Karpas-422 (cell line): ENCODE measurements at regions not wholly inside any gene's neighbourhood (a gene's known extent, or its start where the extent isn't known, plus 50 kb on each side); places are given as distances from the start of the nearest gene placed in this dataset.
"Not testable (repeated sequence)": the region's sequence is repeated elsewhere in the genome, so short reads cannot be mapped to it uniquely, and the experiment has no call there.

Experiments used
- DNase-seq: peaks from one replicate; pipeline ENCODE4 v3.0.0-alpha.2; 2015
- H2AFZ ChIP-seq: fragments of 200-600 bp; sonication (generic); 2 replicates; pipeline ENCODE4 v1.6.1; 2014; ENCODE audit warnings: antibody characterized with exemption, low read length, mixed read lengths
- H3K27ac ChIP-seq: fragments of 200-600 bp; sonication (generic); 2 replicates; pipeline ENCODE4 v1.5.1; 2014; ENCODE audit warnings: mild to moderate bottlenecking, low read length, moderate library complexity
- H3K27me3 ChIP-seq: fragments of 200-600 bp; sonication (generic); 2 replicates; pipeline ENCODE4 v1.6.1; 2014; ENCODE audit warnings: low read length, mixed read lengths
- H3K36me3 ChIP-seq: fragments of 200-600 bp; sonication (generic); 2 replicates; pipeline ENCODE4 v1.6.1; 2014; ENCODE audit warnings: low read length, mixed read lengths; ENCODE audit not compliant: insufficient read depth
- H3K4me1 ChIP-seq: fragments of 200-600 bp; sonication (generic); 2 replicates; pipeline ENCODE4 v1.6.1; 2014; ENCODE audit warnings: mild to moderate bottlenecking, low read length, mixed read lengths
- H3K4me2 ChIP-seq: fragments of 200-600 bp; sonication (generic); 2 replicates; pipeline ENCODE4 v1.6.1; 2014; ENCODE audit warnings: low read length, low read depth, mild to moderate bottlenecking; ENCODE audit not compliant: poor library complexity, severe bottlenecking
- H3K4me3 ChIP-seq: fragments of 200-600 bp; sonication (generic); 2 replicates; pipeline ENCODE4 v1.5.1; 2014; ENCODE audit warnings: mild to moderate bottlenecking, antibody characterized with exemption, low read length, mixed read lengths
- H3K79me2 ChIP-seq: fragments of 200-600 bp; sonication (generic); 2 replicates; pipeline ENCODE4 v1.6.1; 2014; ENCODE audit warnings: mild to moderate bottlenecking, low read length, mixed read lengths
- H3K9ac ChIP-seq: fragments of 200-600 bp; sonication (generic); 2 replicates; pipeline ENCODE4 v1.6.0; 2014; ENCODE audit warnings: low read length
- H3K9me2 ChIP-seq: fragments of 200-600 bp; sonication (generic), shearing (Covaris generic); replicated peaks from 2 replicates; pipeline ENCODE4 v1.6.0; 2014; ENCODE audit warnings: mild to moderate bottlenecking, low read length, moderate library complexity; ENCODE audit not compliant: insufficient read depth
- H3K9me3 ChIP-seq: fragments of 300-700, 200-600 bp; sonication (generic); 2 replicates; pipeline ENCODE4 v1.6.1; 2014; ENCODE audit warnings: low read length, mixed read lengths
- H4K20me1 ChIP-seq: fragments of 200-600 bp; sonication (generic); 2 replicates; pipeline ENCODE4 v1.6.1; 2014; ENCODE audit warnings: mild to moderate bottlenecking, antibody characterized with exemption, low read length, low read depth; ENCODE audit not compliant: insufficient read depth

DNA sequence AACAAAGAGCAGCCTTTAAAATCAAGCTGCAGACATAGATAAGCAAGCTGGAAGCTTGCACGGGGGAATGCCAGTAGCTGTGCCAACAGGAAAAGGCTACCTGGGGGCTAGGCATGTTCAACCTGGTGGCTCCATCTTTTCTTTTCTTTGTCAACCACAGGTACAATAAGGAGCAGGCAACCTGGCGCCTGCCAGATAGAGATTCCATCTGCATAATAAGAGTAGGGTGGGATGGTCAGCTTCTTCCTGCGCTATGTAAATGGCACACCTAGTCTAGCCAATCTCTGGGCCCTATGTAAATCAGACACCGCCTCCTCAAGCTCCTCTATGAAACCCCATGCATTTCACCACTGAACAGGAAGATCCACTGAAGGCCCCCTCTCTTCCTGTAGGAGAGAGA, 87.4 kb upstream of the PKP2 start:
- H3K36me3 ChIP-seq, result no peaks in the 10 kb centered on the region
- no peaks in the 10 kb centered on the region for H3K79me2 ChIP-seq
- no peaks in the 10 kb centered on the region for H3K9me2 ChIP-seq
- no peak overlapping the region for H3K27ac ChIP-seq
- no peaks in the 10 kb centered on the region for H4K20me1 ChIP-seq
- no peak overlapping the region for H2AFZ ChIP-seq
- H3K9me3 ChIP-seq, result no peaks in the 10 kb centered on the region
- H3K27me3 ChIP-seq, result no peaks in the 10 kb centered on the region
- no peak for DNase-seq
- H3K9ac ChIP-seq, result no peak overlapping the region
- no peak overlapping the region for H3K4me3 ChIP-seq
- H3K4me1 ChIP-seq, result no peaks in the 10 kb centered on the region
- no peak overlapping the region for H3K4me2 ChIP-seq

GRCh38 chr12:32983332-32983731, 86.8 kb upstream of the PKP2 start:
- Histone ChIP-seq H3K27me3 (no peaks in the 10 kb centered on the region), H4K20me1 (no peaks in the 10 kb centered on the region), H3K9ac (no peak overlapping the region), H3K4me3 (no peak overlapping the region), H3K27ac (no peak overlapping the region), H3K9me3 (no peaks in the 10 kb centered on the region), H3K4me2 (no peak overlapping the region), H3K36me3 (no peaks in the 10 kb centered on the region), H3K4me1 (no peaks in the 10 kb centered on the region), H3K79me2 (no peaks in the 10 kb centered on the region), H3K9me2 (no peaks in the 10 kb centered on the region), H2AFZ (no peak overlapping the region)
- no peak for DNase-seq

DNA sequence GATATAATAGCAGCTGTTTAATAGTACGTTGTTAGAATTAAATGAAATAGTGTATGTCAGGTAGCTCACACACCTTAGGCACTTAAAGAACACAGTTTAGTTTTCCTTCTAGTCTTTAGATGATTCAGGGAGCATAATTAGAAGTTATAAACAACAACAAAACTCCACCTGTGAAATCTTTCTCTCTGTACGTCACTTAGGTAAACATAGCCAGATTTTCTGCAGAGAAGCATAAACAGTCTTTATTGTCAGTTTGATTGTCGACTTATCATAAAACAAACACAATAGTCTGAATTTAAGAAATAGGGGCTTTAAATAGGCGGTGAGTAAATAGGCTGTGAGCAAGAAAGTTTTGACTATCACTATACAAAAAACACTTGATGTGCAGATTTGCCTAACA, 84.6 kb upstream of the PKP2 start:
- Histone ChIP-seq H3K4me1 (no peaks in the 10 kb centered on the region), H3K9me3 (no peaks in the 10 kb centered on the region), H3K9me2 (no peaks in the 10 kb centered on the region), H3K27me3 (no peaks in the 10 kb centered on the region), H2AFZ (no peak overlapping the region), H3K4me3 (no peak overlapping the region), H3K9ac (no peak overlapping the region), H3K4me2 (no peak overlapping the region), H4K20me1 (no peaks in the 10 kb centered on the region), H3K27ac (no peak overlapping the region), H3K36me3 (no peaks in the 10 kb centered on the region), H3K79me2 (no peaks in the 10 kb centered on the region)
- no peak for DNase-seq

GRCh38 chr12:32975122-32975521, 78.5 kb upstream of the PKP2 start:
- Histone ChIP-seq H4K20me1 (no peaks in the 10 kb centered on the region), H3K4me3 (no peak overlapping the region), H3K9ac (no peak overlapping the region), H3K4me2 (no peak overlapping the region), H3K27ac (no peak overlapping the region), H3K9me2 (no peaks in the 10 kb centered on the region), H3K79me2 (no peaks in the 10 kb centered on the region), H3K9me3 (no peaks in the 10 kb centered on the region), H2AFZ (no peak overlapping the region), H3K4me1 (no peaks in the 10 kb centered on the region), H3K36me3 (no peaks in the 10 kb centered on the region), H3K27me3 (no peaks in the 10 kb centered on the region)
- DNase-seq, result no peak

- Histone ChIP-seq H2AFZ (no peak overlapping the region), H4K20me1 (no peaks in the 10 kb centered on the region), H3K27ac (no peak overlapping the region), H3K27me3 (no peaks in the 10 kb centered on the region), H3K79me2 (no peaks in the 10 kb centered on the region), H3K9me3 (no peaks in the 10 kb centered on the region), H3K9ac (no peak overlapping the region), H3K9me2 (no peaks in the 10 kb centered on the region), H3K36me3 (no peaks in the 10 kb centered on the region), H3K4me3 (no peak overlapping the region), H3K4me2 (no peak overlapping the region), H3K4me1 (no peaks in the 10 kb centered on the region)
- DNase-seq, result no peak
Observed at GRCh38 chr12:32970465-32971110, 74.0 kb upstream of the PKP2 start.

DNA sequence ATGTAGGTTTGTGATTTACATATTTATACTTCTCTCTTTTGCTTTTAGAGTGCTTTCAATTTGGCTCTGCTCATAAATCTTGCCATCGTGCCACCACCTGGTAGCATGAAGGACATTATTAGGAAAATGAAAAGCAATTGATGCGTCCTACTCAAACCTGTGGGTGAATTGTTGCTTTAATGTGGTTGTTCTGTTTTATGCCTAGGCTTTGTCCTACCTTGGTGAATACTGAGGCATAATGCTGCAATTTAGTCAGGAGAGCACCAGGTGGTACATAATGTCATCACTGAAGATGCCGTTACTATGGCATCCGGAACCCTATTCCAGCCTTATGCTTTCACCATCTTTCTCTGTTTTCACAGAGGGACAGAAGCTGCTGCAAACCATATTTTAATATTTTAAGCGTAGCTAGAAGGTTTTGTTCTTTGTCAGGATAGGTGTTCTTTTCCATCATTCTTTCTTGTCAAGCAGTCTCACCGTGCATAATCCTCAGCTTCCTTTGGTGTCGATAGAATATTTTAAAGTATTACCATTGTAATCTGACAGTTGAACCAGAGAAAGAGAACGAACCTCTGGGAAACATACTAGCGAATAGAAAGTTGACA, 68.5 kb upstream of the PKP2 start:
- H3K36me3 ChIP-seq, result no peaks in the 10 kb centered on the region
- H3K4me1 ChIP-seq, result no peaks in the 10 kb centered on the region
- H3K4me2 ChIP-seq, result no peak overlapping the region
- no peaks in the 10 kb centered on the region; the same call in 1 of the 2 replicates for H3K9me2 ChIP-seq
- H3K27ac ChIP-seq, result no peak overlapping the region
- no peak overlapping the region for H3K9ac ChIP-seq
- H3K4me3 ChIP-seq, result no peak overlapping the region
- H3K79me2 ChIP-seq, result no peaks in the 10 kb centered on the region
- no peaks in the 10 kb centered on the region for H3K27me3 ChIP-seq
- H4K20me1 ChIP-seq, result no peaks in the 10 kb centered on the region
- H3K9me3 ChIP-seq, result no peaks in the 10 kb centered on the region
- DNase-seq, result no peak
- H2AFZ ChIP-seq, result no peak overlapping the region

- not testable (repeated sequence) for H4K20me1 ChIP-seq, H3K27me3 ChIP-seq, H3K4me1 ChIP-seq, H3K27ac ChIP-seq, H3K4me2 ChIP-seq, H3K79me2 ChIP-seq, DNase-seq, H3K9me3 ChIP-seq, H3K4me3 ChIP-seq, H3K9ac ChIP-seq, H2AFZ ChIP-seq, H3K9me2 ChIP-seq, H3K36me3 ChIP-seq
Observed at GRCh38 chr12:32956418-32956817, 59.8 kb upstream of the PKP2 start.

GRCh38 chr12:32952681-32953080, 56.1 kb upstream of the PKP2 start:
- H3K36me3 ChIP-seq, result no peaks in the 10 kb centered on the region
- H3K9ac ChIP-seq, result no peak overlapping the region
- H3K4me3 ChIP-seq, result no peak overlapping the region
- H2AFZ ChIP-seq, result no peak overlapping the region
- H3K79me2 ChIP-seq, result no peaks in the 10 kb centered on the region
- no peak overlapping the region for H3K27ac ChIP-seq
- no peaks in the 10 kb centered on the region for H3K27me3 ChIP-seq
- no peaks in the 10 kb centered on the region for H4K20me1 ChIP-seq
- H3K9me2 ChIP-seq, result no peaks in the 10 kb centered on the region
- no peak for DNase-seq
- no peaks in the 10 kb centered on the region for H3K9me3 ChIP-seq
- no peak overlapping the region for H3K4me2 ChIP-seq
- H3K4me1 ChIP-seq, result no peaks in the 10 kb centered on the region
